GM23338 (cell line): ENCODE measurements at regions not wholly inside any gene's neighbourhood (a gene's known extent, or its start where the extent isn't known, plus 50 kb on each side); places are given as distances from the start of the nearest gene placed in this dataset.

Source experiments
- ATAC-seq: fragments of 200-7000 bp; cut with Tn5 transposase; 3 replicates; pipeline ENCODE4 v1.9.1; 2020
- DNase-seq: peaks from one replicate; pipeline ENCODE4 v3.0.0-alpha.2; 2015; ENCODE audit warnings: low spot score
- H2AFZ ChIP-seq: fragments of 200-600 bp; sonication (generic); 2 replicates; pipeline ENCODE4 v1.8.0; 2016; ENCODE audit warnings: antibody characterized with exemption, mild to moderate bottlenecking, moderate library complexity
- H3F3A ChIP-seq: fragments of 200-600 bp; sonication (generic); replicated peaks from 2 replicates; pipeline ENCODE4 v1.8.0; 2017; ENCODE audit warnings: antibody characterized with exemption, mixed run types, low read depth
- H3K27ac ChIP-seq: fragments of 200-600 bp; sonication (generic); 2 replicates; pipeline ENCODE4 v1.6.1; 2016; ENCODE audit warnings: low read depth
- H3K27me3 ChIP-seq: fragments of 200-600 bp; sonication (generic); 2 replicates; pipeline ENCODE4 v1.8.0; 2016; ENCODE audit warnings: mild to moderate bottlenecking, mixed run types, moderate library complexity; ENCODE audit not compliant: insufficient read depth
- H3K36me3 ChIP-seq: fragments of 200-600 bp; sonication (generic); 2 replicates; pipeline ENCODE4 v1.8.0; 2016; ENCODE audit warnings: mild to moderate bottlenecking; ENCODE audit not compliant: insufficient read depth
- H3K4me1 ChIP-seq: fragments of 200-600 bp; sonication (generic); 2 replicates; pipeline ENCODE4 v1.8.0; 2016; ENCODE audit warnings: mild to moderate bottlenecking, moderate library complexity; ENCODE audit not compliant: insufficient read depth
- H3K4me2 ChIP-seq: fragments of 200-600 bp; sonication (generic); 2 replicates; pipeline ENCODE4 v1.7.1; 2017; ENCODE audit warnings: mixed run types
- H3K4me3 ChIP-seq: fragments of 200-600 bp; sonication (generic); 2 replicates; pipeline ENCODE4 v1.6.1; 2016; ENCODE audit warnings: mixed run types
- H3K79me2 ChIP-seq: fragments of 200-600 bp; sonication (generic); replicated peaks from 2 replicates; pipeline ENCODE4 v1.8.0; 2017; ENCODE audit warnings: mild to moderate bottlenecking; ENCODE audit not compliant: insufficient read depth
- H3K9me2 ChIP-seq: fragments of 200-600 bp; sonication (generic); 2 replicates; pipeline ENCODE4 v1.8.0; 2017; ENCODE audit not compliant: insufficient read depth
- H4K20me1 ChIP-seq: fragments of 200-600 bp; sonication (generic); replicated peaks from 2 replicates; pipeline ENCODE4 v1.8.0; 2017; ENCODE audit warnings: mild to moderate bottlenecking; ENCODE audit not compliant: insufficient read depth
- H3K27ac Mint-ChIP-seq: 2 replicates; pipeline ENCODE4 v1.8.0; 2020; ENCODE audit warnings: inconsistent platforms, mild to moderate bottlenecking, moderate library complexity, mixed read lengths
- H3K27me3 Mint-ChIP-seq: 3 replicates; pipeline ENCODE4 v1.8.0; 2022; ENCODE audit warnings: low read depth, mild to moderate bottlenecking, moderate library complexity, mixed read lengths, inconsistent platforms; ENCODE audit not compliant: insufficient read depth, poor library complexity
- H3K36me3 Mint-ChIP-seq: 3 replicates; pipeline ENCODE4 v1.8.0; 2021; ENCODE audit warnings: low read depth, mild to moderate bottlenecking, inconsistent platforms, moderate library complexity, mixed read lengths
- H3K4me1 Mint-ChIP-seq: 3 replicates; pipeline ENCODE4 v1.8.0; 2020; ENCODE audit warnings: mild to moderate bottlenecking, inconsistent platforms, mixed read lengths
- H3K4me3 Mint-ChIP-seq: 3 replicates; pipeline ENCODE4 v1.8.0; 2021; ENCODE audit warnings: moderate library complexity, mild to moderate bottlenecking, inconsistent platforms, mixed read lengths
- H3K9me3 Mint-ChIP-seq: 3 replicates; pipeline ENCODE4 v1.8.0; 2020; ENCODE audit warnings: moderate library complexity, mild to moderate bottlenecking, inconsistent platforms, mixed read lengths
- CREB1 ChIP-seq: fragments of 250-450 bp; sonication (Bioruptor Pico); IDR thresholded peaks from 2 replicates; pipeline ENCODE4 v1.5.0; 2020; ENCODE audit warnings: low read depth, mild to moderate bottlenecking, moderate library complexity
- CTCF ChIP-seq, 2 experiments: fragments of 200-600 bp in 1 of 2; sonication (generic) in 1 of 2; conservative IDR thresholded peaks; 2 replicates each; pipeline versions ENCODE4 v1.5.1 to v1.6.1; 2016 to 2017; ENCODE audit warnings: antibody characterized with exemption in 2 of 2, low read depth in 2 of 2, mild to moderate bottlenecking in 2 of 2, moderate library complexity in 1 of 2
- ETS1 ChIP-seq: IDR thresholded peaks from 2 replicates; pipeline ENCODE4 v1.6.1; 2016; ENCODE audit warnings: antibody characterized with exemption
- EZH2 ChIP-seq: fragments of 200-600 bp; sonication (generic); IDR thresholded peaks from one replicate; pipeline ENCODE4 v1.8.0; 2017; ENCODE audit warnings: antibody characterized with exemption, mild to moderate bottlenecking, low read depth; ENCODE audit not compliant: unreplicated experiment
- EZH2phosphoT487 ChIP-seq: fragments of 200-600 bp; sonication (generic); IDR thresholded peaks from one replicate; pipeline ENCODE4 v1.8.1; 2018; ENCODE audit warnings: antibody characterized with exemption; ENCODE audit not compliant: unreplicated experiment
- NANOG ChIP-seq: IDR thresholded peaks from 2 replicates; pipeline ENCODE4 v1.6.1; 2016; ENCODE audit warnings: antibody characterized with exemption, borderline replicate concordance
- POLR2AphosphoS5 ChIP-seq: IDR thresholded peaks from 2 replicates; pipeline ENCODE4 v1.6.1; 2016; ENCODE audit warnings: antibody characterized with exemption, low read depth
- REST ChIP-seq: IDR thresholded peaks from one replicate; pipeline ENCODE4 v1.6.1; 2018; ENCODE audit warnings: antibody characterized with exemption; ENCODE audit not compliant: unreplicated experiment
- ZNF114 ChIP-seq: fragments of 250-450 bp; sonication (Bioruptor Pico); IDR thresholded peaks from 2 replicates; pipeline ENCODE4 v1.5.0; 2020; ENCODE audit warnings: mild to moderate bottlenecking, moderate library complexity
- ZNF331 ChIP-seq: fragments of 250-450 bp; sonication (Bioruptor Pico); IDR thresholded peaks from 2 replicates; pipeline ENCODE4 v1.5.0; 2020; ENCODE audit warnings: low read depth, mild to moderate bottlenecking, moderate library complexity
- ZNF462 ChIP-seq: fragments of 250-450 bp; sonication (Bioruptor Pico); IDR thresholded peaks from 2 replicates; pipeline ENCODE4 v1.5.0; 2020; ENCODE audit warnings: mild to moderate bottlenecking, moderate library complexity

- no peaks in the 10 kb centered on the region for H3K27me3 ChIP-seq
Measured at GRCh38 chr15:93195109-93195508, 106.1 kb upstream of the RGMA start.

More at GRCh38 chr15:93195109-93195508, 106.1 kb upstream of the RGMA start:
- Histone ChIP-seq H3K79me2 (no peaks in the 10 kb centered on the region), H3K4me2 (no peak overlapping the region), H3K27ac (no peak overlapping the region), H3K4me3 (no peak overlapping the region), H2AFZ (no peak overlapping the region), H3K9me2 (peaks cover 6% of the 10 kb centered on the region; the same call in 1 of the 2 replicates), H4K20me1 (no peaks in the 10 kb centered on the region; the same call in 1 of the 2 replicates), H3K36me3 (no peaks in the 10 kb centered on the region), H3K4me1 (peaks cover 6% of the 10 kb centered on the region), H3F3A (no peaks in the 10 kb centered on the region)
- Mint-ChIP-seq H3K36me3 (peaks cover 6% of the 10 kb centered on the region; the same call in 2 of the 3 replicates), H3K4me1 (peaks cover 16% of the 10 kb centered on the region), H3K4me3 (no peak overlapping the region), H3K9me3 (peaks cover 9% of the 10 kb centered on the region; the same call in 1 of the 3 replicates), H3K27me3 (peaks cover 15% of the 10 kb centered on the region), H3K27ac (no peak overlapping the region)
- ATAC-seq: no peak
- DNase-seq: no peak
- TF ChIP-seq ZNF114 (CRISPR knock-in tag): no peak
- no peak for TF ChIP-seq NANOG
- TF ChIP-seq ZNF331: no peak
- TF ChIP-seq ZNF462 (CRISPR knock-in tag): no peak
- TF ChIP-seq CTCF (conservative IDR thresholded peaks at IDR 0.05; ENCODE audit: low read depth in 2 of 2): no peak
- TF ChIP-seq ETS1: no peak
- TF ChIP-seq EZH2phosphoT487: no peak
- TF ChIP-seq POLR2AphosphoS5: no peak
- no peak for TF ChIP-seq REST
- TF ChIP-seq EZH2: no peak
- TF ChIP-seq CREB1 (CRISPR knock-in tag): no peak
